ENCODE measurements at regions not wholly inside any gene's neighbourhood (a gene's known extent, or its start where the extent isn't known, plus 50 kb on each side); places are given as distances from the start of the nearest gene placed in this dataset.

DNA sequence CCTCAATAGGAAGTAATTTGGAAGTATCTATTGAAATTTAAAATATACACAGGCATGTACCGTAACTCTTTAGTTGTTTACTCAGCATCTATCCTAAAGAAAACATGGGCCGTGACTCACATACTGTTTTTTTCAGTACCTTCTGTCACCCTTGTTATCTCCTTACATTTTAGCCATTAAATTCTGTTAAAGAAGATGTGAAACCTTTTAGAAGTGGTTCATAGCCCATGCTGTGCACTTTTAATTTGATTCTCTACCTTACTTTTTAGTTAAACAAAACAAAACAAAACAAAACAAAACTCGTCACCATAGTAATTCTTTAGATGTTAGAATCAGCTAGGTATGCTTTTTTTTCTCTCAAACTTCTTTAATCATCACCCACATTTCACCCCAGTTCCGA lies 494.4 kb upstream of the RGS6 start:
- peak overlapping the region; percentile 72 for H3K4me3 Mint-ChIP-seq
- peaks cover 54% of the 10 kb centered on the region for H3K4me1 Mint-ChIP-seq (ENCODE audit: low read depth)
- TF ChIP-seq, protein P1, sequence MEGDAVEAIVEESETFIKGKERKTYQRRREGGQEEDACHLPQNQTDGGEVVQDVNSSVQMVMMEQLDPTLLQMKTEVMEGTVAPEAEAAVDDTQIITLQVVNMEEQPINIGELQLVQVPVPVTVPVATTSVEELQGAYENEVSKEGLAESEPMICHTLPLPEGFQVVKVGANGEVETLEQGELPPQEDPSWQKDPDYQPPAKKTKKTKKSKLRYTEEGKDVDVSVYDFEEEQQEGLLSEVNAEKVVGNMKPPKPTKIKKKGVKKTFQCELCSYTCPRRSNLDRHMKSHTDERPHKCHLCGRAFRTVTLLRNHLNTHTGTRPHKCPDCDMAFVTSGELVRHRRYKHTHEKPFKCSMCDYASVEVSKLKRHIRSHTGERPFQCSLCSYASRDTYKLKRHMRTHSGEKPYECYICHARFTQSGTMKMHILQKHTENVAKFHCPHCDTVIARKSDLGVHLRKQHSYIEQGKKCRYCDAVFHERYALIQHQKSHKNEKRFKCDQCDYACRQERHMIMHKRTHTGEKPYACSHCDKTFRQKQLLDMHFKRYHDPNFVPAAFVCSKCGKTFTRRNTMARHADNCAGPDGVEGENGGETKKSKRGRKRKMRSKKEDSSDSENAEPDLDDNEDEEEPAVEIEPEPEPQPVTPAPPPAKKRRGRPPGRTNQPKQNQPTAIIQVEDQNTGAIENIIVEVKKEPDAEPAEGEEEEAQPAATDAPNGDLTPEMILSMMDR (IDR thresholded peaks at IDR 0.05): no peak
- DNase-seq: peak; percentile 20
- H3K27ac Mint-ChIP-seq: peak overlapping the region; percentile 81
- H3K36me3 Mint-ChIP-seq (ENCODE audit: low read depth): peaks cover 17% of the 10 kb centered on the region
- no peaks in the 10 kb centered on the region for H3K9me3 Mint-ChIP-seq
- H3K27me3 Mint-ChIP-seq (ENCODE audit: insufficient read depth): peaks cover 1% of the 10 kb centered on the region; the same call in 1 of the 2 replicates

- TF ChIP-seq, protein P1 (IDR thresholded peaks at IDR 0.05): no peak
- Mint-ChIP-seq H3K27me3 (ENCODE audit: insufficient read depth) (peaks cover 1% of the 10 kb centered on the region; the same call in 1 of the 2 replicates), H3K27ac (peak overlapping the region; percentile 81), H3K4me3 (peak overlapping the region; percentile 72), H3K4me1 (ENCODE audit: low read depth) (peaks cover 53% of the 10 kb centered on the region), H3K9me3 (no peaks in the 10 kb centered on the region), H3K36me3 (ENCODE audit: low read depth) (peaks cover 17% of the 10 kb centered on the region)
- DNase-seq: no peak
These were observed 493.5 kb upstream of the RGS6 start for GRCh38 chr14:71438684-71439083.

DNA sequence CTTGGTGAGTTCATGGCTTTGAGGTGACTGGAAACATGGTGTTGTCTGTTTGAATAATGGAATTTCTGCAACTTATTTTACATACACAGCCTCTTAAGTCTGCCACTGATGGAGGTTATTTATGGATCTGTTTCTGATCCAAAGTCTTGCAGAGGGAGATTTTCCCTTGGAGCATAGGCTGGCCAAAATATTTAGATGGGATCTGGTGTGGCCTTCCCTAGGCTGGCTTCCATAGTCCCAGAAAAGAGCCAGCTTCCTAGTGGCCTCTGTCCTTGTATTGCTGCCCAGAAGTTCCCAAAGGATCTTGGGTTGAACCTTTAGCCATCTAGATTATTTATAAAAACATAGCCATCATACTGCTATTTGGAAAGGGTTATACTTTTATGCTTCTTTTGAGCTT lies 491.1 kb upstream of the RGS6 start:
- no peaks in the 10 kb centered on the region for H3K9me3 Mint-ChIP-seq
- H3K4me3 Mint-ChIP-seq: no peak overlapping the region
- TF ChIP-seq, protein P1 (IDR thresholded peaks at IDR 0.05): no peak
- H3K36me3 Mint-ChIP-seq (ENCODE audit: low read depth): no peaks in the 10 kb centered on the region; the same call in 1 of the 2 replicates
- no peak for DNase-seq
- H3K4me1 Mint-ChIP-seq (ENCODE audit: low read depth): peaks cover 73% of the 10 kb centered on the region
- H3K27me3 Mint-ChIP-seq (ENCODE audit: insufficient read depth): peaks cover 1% of the 10 kb centered on the region; the same call in 1 of the 2 replicates
- no peak overlapping the region; the same call in 1 of the 2 replicates for H3K27ac Mint-ChIP-seq

GRCh38 chr14:71444030-71444822 lies 488.0 kb upstream of the RGS6 start:
- no peak overlapping the region for H3K4me3 Mint-ChIP-seq
- no peaks in the 10 kb centered on the region for H3K9me3 Mint-ChIP-seq
- TF ChIP-seq, protein P1 (IDR thresholded peaks at IDR 0.05): no peak
- no peaks in the 10 kb centered on the region; the same call in 1 of the 2 replicates for H3K36me3 Mint-ChIP-seq (ENCODE audit: low read depth)
- H3K4me1 Mint-ChIP-seq (ENCODE audit: low read depth): peaks cover 68% of the 10 kb centered on the region
- H3K27me3 Mint-ChIP-seq (ENCODE audit: insufficient read depth): no peaks in the 10 kb centered on the region
- DNase-seq: no peak
- peak overlapping the region; percentile 44 for H3K27ac Mint-ChIP-seq

DNA sequence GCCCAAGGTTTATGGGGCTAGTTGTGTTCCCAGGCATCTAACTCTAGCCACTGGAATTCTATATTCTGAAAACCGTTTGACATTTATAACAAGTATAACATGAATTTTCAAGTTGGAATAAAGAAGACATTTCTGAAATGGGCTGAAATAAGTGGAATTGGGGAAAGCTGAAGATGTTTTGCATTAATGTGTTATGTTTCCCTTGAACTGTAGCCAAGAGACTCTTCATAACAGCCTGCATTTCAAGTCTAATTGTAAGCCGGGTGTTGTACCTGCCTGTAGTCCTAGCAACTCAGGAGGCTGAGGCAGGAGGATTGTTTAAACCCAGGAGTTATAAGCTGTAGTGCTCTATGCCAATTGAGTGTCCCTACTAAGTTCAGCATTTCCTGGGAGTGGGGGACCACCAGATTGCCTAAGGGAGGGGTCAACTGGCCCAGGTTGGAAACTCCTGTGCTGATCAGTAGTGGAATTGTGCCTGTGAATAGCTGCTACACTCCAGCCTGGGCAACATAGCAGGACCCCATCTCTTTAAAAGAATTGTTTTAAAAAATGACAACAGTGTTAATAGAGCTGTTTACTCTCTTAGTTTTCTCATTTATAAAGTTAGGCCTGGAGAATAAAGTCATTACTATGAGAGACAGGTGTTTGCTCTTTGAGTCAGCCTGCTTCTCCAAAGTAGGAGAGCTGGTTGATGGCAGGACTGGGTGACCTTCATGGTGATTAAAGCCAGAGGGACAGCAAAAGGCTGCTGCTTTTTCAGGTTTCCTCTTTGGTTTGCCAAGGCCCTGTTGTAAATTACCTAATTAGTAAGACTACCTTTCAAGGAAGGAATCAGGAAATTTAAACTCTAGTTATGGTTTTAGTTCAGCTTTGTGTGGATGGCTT lies 483.6 kb upstream of the RGS6 start:
- H3K27ac Mint-ChIP-seq: peak overlapping the region; percentile 44

More for the DNA sequence above, 483.6 kb upstream of the RGS6 start:
- Mint-ChIP-seq H3K9me3 (peaks cover 7% of the 10 kb centered on the region; the same call in 1 of the 2 replicates), H3K4me1 (ENCODE audit: low read depth) (peaks cover 83% of the 10 kb centered on the region), H3K27me3 (ENCODE audit: insufficient read depth) (no peaks in the 10 kb centered on the region), H3K4me3 (no peak overlapping the region), H3K36me3 (ENCODE audit: low read depth) (peaks cover 4% of the 10 kb centered on the region)
- no peak for DNase-seq
- TF ChIP-seq, protein P1 (IDR thresholded peaks at IDR 0.05): no peak
